ENCODE measurements at regions not wholly inside any gene's neighbourhood (a gene's known extent, or its start where the extent isn't known, plus 50 kb on each side); places are given as distances from the start of the nearest gene placed in this dataset.

GRCh38 chr11:121961321-121961801, 154.7 kb downstream of the BLID start:
- TF ChIP-seq, protein P1, sequence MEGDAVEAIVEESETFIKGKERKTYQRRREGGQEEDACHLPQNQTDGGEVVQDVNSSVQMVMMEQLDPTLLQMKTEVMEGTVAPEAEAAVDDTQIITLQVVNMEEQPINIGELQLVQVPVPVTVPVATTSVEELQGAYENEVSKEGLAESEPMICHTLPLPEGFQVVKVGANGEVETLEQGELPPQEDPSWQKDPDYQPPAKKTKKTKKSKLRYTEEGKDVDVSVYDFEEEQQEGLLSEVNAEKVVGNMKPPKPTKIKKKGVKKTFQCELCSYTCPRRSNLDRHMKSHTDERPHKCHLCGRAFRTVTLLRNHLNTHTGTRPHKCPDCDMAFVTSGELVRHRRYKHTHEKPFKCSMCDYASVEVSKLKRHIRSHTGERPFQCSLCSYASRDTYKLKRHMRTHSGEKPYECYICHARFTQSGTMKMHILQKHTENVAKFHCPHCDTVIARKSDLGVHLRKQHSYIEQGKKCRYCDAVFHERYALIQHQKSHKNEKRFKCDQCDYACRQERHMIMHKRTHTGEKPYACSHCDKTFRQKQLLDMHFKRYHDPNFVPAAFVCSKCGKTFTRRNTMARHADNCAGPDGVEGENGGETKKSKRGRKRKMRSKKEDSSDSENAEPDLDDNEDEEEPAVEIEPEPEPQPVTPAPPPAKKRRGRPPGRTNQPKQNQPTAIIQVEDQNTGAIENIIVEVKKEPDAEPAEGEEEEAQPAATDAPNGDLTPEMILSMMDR (IDR thresholded peaks at IDR 0.05; ENCODE audit: poor library complexity, severe bottlenecking), result no peak
- no peak overlapping the region for H3K27ac ChIP-seq (ENCODE audit: poor library complexity, severe bottlenecking)
- ATAC-seq (ENCODE audit: low read depth), result no peak
- no peak overlapping the region for H3K4me3 ChIP-seq (ENCODE audit: severe bottlenecking)
- H3K27me3 ChIP-seq (ENCODE audit: insufficient read depth, poor library complexity, severe bottlenecking), result no peaks in the 10 kb centered on the region
- peaks cover 34% of the 10 kb centered on the region for H3K4me1 ChIP-seq (ENCODE audit: insufficient read depth, poor library complexity, severe bottlenecking)
- H3K36me3 ChIP-seq (ENCODE audit: low read depth), result no peaks in the 10 kb centered on the region
- no peaks in the 10 kb centered on the region for H3K9me3 ChIP-seq (ENCODE audit: severe bottlenecking)
- no peak for DNase-seq (ENCODE audit: low spot score)

GRCh38 chr11:121958971-121959325, 157.1 kb downstream of the BLID start:
- no peaks in the 10 kb centered on the region for H3K9me3 ChIP-seq (ENCODE audit: severe bottlenecking)
- ATAC-seq (ENCODE audit: low read depth) (no peak), DNase-seq (ENCODE audit: low spot score) (no peak)
- no peak overlapping the region for H3K4me3 ChIP-seq (ENCODE audit: severe bottlenecking)
- no peaks in the 10 kb centered on the region for H3K36me3 ChIP-seq (ENCODE audit: low read depth)
- H3K27me3 ChIP-seq (ENCODE audit: insufficient read depth, poor library complexity, severe bottlenecking), result no peaks in the 10 kb centered on the region
- TF ChIP-seq, protein P1 (IDR thresholded peaks at IDR 0.05; ENCODE audit: poor library complexity, severe bottlenecking), result no peak
- no peak overlapping the region for H3K27ac ChIP-seq (ENCODE audit: poor library complexity, severe bottlenecking)
- peaks cover 13% of the 10 kb centered on the region for H3K4me1 ChIP-seq (ENCODE audit: insufficient read depth, poor library complexity, severe bottlenecking)

- DNase-seq (ENCODE audit: low spot score) (no peak), ATAC-seq (ENCODE audit: low read depth) (no peak)
These were observed 157.6 kb downstream of the BLID start for GRCh38 chr11:121958323-121958970.

GRCh38 chr11:121953122-121953521, 162.9 kb downstream of the BLID start:
- H3K27me3 ChIP-seq (ENCODE audit: insufficient read depth, poor library complexity, severe bottlenecking), result no peaks in the 10 kb centered on the region
- H3K4me1 ChIP-seq (ENCODE audit: insufficient read depth, poor library complexity, severe bottlenecking), result no peaks in the 10 kb centered on the region
- no peaks in the 10 kb centered on the region for H3K36me3 ChIP-seq (ENCODE audit: low read depth)
- ATAC-seq (ENCODE audit: low read depth) (no peak), DNase-seq (ENCODE audit: low spot score) (no peak)
- H3K9me3 ChIP-seq (ENCODE audit: severe bottlenecking), result no peaks in the 10 kb centered on the region
- no peak overlapping the region for H3K27ac ChIP-seq (ENCODE audit: poor library complexity, severe bottlenecking)
- TF ChIP-seq, protein P1 (IDR thresholded peaks at IDR 0.05; ENCODE audit: poor library complexity, severe bottlenecking), result no peak
- no peak overlapping the region for H3K4me3 ChIP-seq (ENCODE audit: severe bottlenecking)

More at GRCh38 chr11:121958323-121958970, 157.6 kb downstream of the BLID start:
- Histone ChIP-seq H3K4me1 (ENCODE audit: insufficient read depth, poor library complexity, severe bottlenecking) (peaks cover 13% of the 10 kb centered on the region), H3K27ac (ENCODE audit: poor library complexity, severe bottlenecking) (no peak overlapping the region), H3K27me3 (ENCODE audit: insufficient read depth, poor library complexity, severe bottlenecking) (no peaks in the 10 kb centered on the region), H3K36me3 (ENCODE audit: low read depth) (no peaks in the 10 kb centered on the region), H3K9me3 (ENCODE audit: severe bottlenecking) (no peaks in the 10 kb centered on the region), H3K4me3 (ENCODE audit: severe bottlenecking) (no peak overlapping the region)
- TF ChIP-seq, protein P1 (IDR thresholded peaks at IDR 0.05; ENCODE audit: poor library complexity, severe bottlenecking), result no peak

DNA sequence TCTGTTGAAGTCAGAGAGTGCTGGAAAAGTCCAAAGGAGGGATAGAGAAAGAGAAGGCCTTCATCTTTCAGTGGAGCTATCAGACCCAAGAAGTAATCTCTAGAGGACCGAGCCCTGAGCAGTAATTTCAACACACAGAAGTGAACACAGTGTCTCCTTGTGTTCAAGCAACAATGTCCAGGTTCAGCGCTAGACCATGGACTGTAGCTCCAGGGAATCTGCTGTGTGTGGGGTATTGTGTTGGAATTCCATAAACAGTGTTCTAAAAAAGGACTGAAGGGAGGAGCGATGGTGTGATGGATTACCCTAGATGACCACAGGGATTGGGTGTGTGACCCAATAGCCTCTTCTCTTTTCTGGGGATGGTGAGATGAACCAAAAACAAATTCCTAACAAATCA, 165.9 kb downstream of the BLID start:
- DNase-seq (ENCODE audit: low spot score), result no peak
- TF ChIP-seq, protein P1 (IDR thresholded peaks at IDR 0.05; ENCODE audit: poor library complexity, severe bottlenecking), result no peak
- H3K36me3 ChIP-seq (ENCODE audit: low read depth), result no peaks in the 10 kb centered on the region
- no peaks in the 10 kb centered on the region for H3K9me3 ChIP-seq (ENCODE audit: severe bottlenecking)
- H3K27me3 ChIP-seq (ENCODE audit: insufficient read depth, poor library complexity, severe bottlenecking), result no peaks in the 10 kb centered on the region
- H3K4me1 ChIP-seq (ENCODE audit: insufficient read depth, poor library complexity, severe bottlenecking), result no peaks in the 10 kb centered on the region
- ATAC-seq (ENCODE audit: low read depth), result no peak
- no peak overlapping the region for H3K4me3 ChIP-seq (ENCODE audit: severe bottlenecking)
- no peak overlapping the region for H3K27ac ChIP-seq (ENCODE audit: poor library complexity, severe bottlenecking)

All from RWPE2 (cell line).